Bone marrow (tissue), 2 donors: ENCODE measurements at regions not wholly inside any gene's neighbourhood (a gene's known extent, or its start where the extent isn't known, plus 50 kb on each side); places are given as distances from the start of the nearest gene placed in this dataset.

Experiments
- DNase-seq, 2 donors: peaks; one replicate each; lab custom pipeline; 2025; lab: John Stamatoyannopoulos, UW

DNA sequence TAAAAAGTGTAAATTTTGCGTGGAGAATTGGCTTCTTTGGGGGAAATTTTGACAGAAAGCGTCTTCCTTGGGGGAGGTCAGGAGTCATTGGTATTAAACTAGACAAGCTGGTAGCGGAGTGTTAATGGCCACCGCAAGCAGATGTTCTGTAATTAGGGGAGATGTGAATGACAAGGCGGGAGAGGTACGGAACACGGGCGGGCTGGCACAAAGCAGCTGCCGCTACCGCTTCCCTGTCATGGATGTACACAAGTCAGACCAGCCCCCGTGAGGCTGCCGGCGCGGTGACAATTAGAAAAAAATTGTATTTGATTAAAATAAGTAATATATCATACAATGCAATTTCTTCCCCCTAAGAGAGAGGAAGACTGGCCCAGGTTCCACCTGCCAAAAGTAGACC is 501.6 kb downstream of the VRK1 start:
- DNase-seq = no peak

DNA sequence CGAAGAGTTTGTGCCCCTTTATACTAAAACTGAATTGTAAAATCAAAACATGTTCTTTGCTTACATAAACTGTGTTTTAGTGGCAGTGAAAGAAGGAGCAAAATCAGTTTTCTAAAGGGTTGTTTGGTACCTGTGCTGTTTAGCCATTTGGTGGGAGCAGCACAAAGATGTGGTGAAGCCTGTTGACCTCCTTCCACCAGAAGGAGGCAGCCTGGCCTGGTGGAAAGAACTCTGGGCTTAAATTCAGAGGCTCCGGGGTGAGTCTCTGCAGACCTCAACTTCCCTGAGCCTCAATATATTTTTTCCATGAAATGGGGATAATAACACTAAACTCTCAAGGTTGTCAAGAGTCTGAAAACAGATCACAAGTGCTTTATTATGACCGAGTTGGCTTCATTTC is 502.5 kb downstream of the VRK1 start:
- DNase-seq = no peak

DNA sequence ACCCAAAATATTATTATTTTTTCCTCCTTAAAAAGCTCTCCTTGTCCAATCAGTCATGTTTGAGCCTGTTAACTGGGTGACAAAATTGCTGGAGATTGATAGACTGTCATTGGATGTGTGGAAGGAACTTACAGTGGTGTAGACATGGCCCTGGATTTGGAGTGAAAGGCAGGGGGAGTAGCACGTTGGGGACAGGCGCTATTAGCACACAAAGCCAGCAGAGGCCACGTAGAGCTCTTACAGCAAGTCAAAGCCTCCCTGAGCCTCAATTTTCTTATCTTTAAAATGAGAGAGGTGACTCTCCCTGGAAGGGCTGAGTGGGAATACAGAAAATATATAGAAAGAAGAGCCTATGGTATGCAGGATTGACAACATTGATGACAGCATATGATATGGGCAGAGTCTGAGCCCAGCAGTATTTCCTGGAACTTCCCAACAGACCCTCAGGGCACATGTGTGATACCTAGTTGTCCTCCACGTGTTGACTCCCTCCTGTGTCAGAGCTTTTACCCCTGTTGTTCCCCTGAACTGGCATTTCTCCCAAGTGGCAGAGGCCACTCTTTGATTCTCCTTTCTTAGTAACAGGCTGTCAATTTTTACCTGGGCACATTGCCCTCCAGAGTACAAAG is 504.9 kb downstream of the VRK1 start:
- no peak for DNase-seq

DNA sequence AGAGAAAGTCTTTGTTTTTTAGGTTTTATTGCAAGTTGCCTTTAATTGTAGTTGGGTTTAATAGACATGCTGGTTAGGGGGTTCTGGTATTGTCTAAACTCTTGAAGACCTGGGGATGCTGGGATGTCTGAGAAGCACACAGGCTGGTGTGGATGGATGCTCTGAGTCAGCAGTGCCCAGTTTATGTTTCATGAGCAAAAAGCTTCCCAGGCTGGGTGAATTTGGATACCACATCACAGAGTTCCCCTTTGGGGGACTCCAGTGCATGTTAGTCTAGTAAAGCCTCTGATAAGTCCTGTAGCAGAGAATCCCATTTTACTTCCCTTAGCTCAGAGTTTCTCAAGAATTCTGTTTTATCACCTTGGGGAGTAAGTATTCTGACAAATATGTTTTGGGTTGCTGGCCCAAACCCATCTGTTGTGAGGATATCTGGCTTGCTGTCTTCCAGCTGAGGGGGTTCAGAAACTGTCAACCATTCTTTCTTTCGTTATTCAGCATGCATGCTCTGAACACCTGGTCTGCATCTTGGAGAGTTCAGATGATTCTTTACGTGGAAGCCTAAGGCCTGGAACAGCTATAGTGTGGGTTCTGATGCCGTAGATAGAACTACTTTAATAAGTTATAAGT is 509.1 kb downstream of the VRK1 start:
- no peak for DNase-seq

- DNase-seq = no peak
These were observed 509.6 kb downstream of the VRK1 start for GRCh38 chr14:97306760-97307246.

GRCh38 chr14:97311411-97311810 is 514.2 kb downstream of the VRK1 start:
- no peak for DNase-seq

- DNase-seq = no peak
These were observed 515.7 kb downstream of the VRK1 start for GRCh38 chr14:97312910-97313309.

- no peak for DNase-seq
These were observed 518.6 kb downstream of the VRK1 start for GRCh38 chr14:97315790-97316189.

DNA sequence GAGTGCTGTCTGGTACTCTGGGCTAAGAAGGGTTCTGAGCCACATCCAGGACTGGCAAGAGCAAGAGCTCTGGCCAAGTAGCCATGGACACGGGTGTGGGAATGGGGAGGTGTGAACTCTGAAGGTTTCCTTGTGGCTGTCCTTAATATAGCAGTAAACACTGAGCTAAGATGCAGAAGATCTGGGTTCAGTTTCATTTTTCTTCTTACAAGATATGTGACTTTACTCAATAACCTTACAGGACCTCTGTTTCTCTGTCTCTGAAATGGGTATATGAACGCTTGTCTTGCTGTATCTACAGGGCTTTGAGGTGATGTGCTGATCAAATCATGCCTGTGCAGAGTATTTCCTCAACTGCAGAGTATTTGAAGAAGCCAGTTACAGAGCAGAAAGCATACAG is 521.2 kb downstream of the VRK1 start:
- no peak for DNase-seq

- DNase-seq = no peak
These were observed 522.5 kb downstream of the VRK1 start for GRCh38 chr14:97319691-97320090.

DNA sequence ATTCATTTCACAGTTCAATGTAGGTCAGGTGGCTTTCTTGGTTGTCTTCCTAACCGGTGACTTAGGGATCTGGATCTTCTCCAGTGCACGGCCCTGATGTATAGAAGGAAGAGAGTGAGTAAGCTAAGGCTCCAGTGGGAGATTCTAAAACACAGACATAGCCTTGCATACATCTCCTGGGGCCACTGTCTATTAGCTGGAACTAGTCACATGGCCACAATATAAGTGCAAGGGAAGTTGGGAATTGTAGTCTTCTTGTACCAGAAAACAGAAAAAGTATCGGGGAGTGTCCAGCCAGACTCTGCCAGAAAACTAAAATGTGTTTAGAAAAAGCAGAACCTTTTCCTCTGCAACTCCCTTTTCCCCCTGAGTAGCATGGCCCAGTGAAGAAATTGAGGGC is 531.6 kb downstream of the VRK1 start:
- DNase-seq = no peak

DNA sequence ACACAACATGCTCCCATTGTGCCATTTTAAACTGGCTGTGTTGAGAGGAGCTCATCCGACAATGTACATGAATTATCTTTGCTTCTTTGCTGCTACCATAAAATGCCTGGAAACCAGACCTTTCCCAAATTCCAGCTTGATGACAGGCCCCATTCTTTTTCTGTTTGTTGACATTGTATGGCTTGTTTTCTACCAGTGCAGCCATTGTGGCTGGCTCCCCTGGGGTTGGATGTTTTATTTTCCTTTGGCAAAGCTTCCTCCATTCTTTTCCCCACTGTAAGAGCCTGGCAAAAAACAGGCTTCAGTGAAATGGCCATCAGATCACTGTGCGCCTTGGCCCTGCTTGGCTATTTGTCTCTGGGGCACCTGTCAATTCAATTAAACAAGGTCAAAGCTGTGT is 532.5 kb downstream of the VRK1 start:
- no peak for DNase-seq

DNA sequence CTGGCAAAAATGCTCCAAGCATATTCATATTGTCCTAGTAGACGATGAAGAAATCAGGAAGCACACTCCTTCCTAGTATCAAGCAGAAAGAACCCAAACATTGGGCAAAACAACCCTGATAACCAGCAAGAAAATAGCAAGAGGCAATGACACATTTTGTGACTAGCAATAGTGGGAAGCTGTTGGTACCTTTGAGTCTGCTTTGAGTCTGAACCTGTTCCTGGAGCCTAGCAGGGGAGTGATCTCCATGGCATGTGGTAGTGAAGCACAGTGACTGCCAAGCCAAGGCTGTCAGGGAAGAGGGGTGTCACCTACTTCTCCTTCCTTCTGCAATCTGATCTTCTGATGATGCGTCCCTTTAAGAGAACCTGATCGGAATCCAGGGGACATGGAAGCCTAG is 533.9 kb downstream of the VRK1 start:
- no peak for DNase-seq

- no peak for DNase-seq
These were observed 534.3 kb downstream of the VRK1 start for GRCh38 chr14:97331526-97331925.

GRCh38 chr14:97336179-97336578 is 539.0 kb downstream of the VRK1 start:
- DNase-seq = no peak

- no peak for DNase-seq
These were observed 539.6 kb downstream of the VRK1 start for GRCh38 chr14:97336816-97337215.

GRCh38 chr14:97337267-97337666 is 540.1 kb downstream of the VRK1 start:
- no peak for DNase-seq

DNA sequence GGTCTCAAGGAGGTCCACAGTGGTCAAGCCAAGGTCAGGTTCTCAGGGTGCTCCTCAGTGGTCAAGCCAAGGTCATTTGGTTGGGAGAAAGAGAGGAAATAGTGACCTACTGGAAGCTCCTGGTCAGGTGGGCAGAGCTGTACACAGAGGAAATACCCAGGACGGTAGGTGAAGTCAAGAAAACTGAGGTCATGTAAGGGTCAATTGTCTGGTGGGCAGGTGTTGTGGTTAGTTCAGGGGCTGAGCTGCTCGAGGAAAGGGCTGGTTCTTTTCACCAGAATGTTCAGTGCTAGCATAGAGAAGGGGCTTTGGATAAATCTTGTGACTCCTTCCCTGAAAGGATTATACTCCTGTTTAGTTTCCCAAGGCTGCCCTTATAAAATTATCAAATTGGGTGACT is 540.5 kb downstream of the VRK1 start:
- no peak for DNase-seq

- no peak for DNase-seq
These were observed 547.5 kb downstream of the VRK1 start for GRCh38 chr14:97344666-97345065.

- DNase-seq = no peak
These were observed 549.5 kb downstream of the VRK1 start for GRCh38 chr14:97346675-97347074.

- DNase-seq = no peak
These were observed 552.3 kb downstream of the VRK1 start for GRCh38 chr14:97349463-97349862.

- no peak for DNase-seq
These were observed 552.8 kb downstream of the VRK1 start for GRCh38 chr14:97349946-97350345.

- DNase-seq = no peak
These were observed 553.2 kb downstream of the VRK1 start for GRCh38 chr14:97350415-97350814.
